NCI-H146 (cell line): ENCODE measurements at regions not wholly inside any gene's neighbourhood (a gene's known extent, or its start where the extent isn't known, plus 50 kb on each side); places are given as distances from the start of the nearest gene placed in this dataset.

Experiments
- DNase-seq: peaks from one replicate; lab custom pipeline; 2025; lab: John Stamatoyannopoulos, UW

GRCh38 chr12:46910830-46911229 lies 85.0 kb upstream of the SLC38A4 start:
- DNase-seq: no peak

- DNase-seq: no peak
Measured at GRCh38 chr12:46914336-46914735, 88.5 kb upstream of the SLC38A4 start.

GRCh38 chr12:46915082-46915481 lies 89.3 kb upstream of the SLC38A4 start:
- DNase-seq: no peak

GRCh38 chr12:46915836-46916235 lies 90.0 kb upstream of the SLC38A4 start:
- DNase-seq: no peak

GRCh38 chr12:46916796-46917419 lies 91.1 kb upstream of the SLC38A4 start:
- DNase-seq: no peak

GRCh38 chr12:46917821-46918220 lies 92.0 kb upstream of the SLC38A4 start:
- DNase-seq: no peak

GRCh38 chr12:46918631-46919030 lies 92.8 kb upstream of the SLC38A4 start:
- DNase-seq: no peak

- no peak for DNase-seq
Measured at GRCh38 chr12:46919666-46920400, 94.0 kb upstream of the SLC38A4 start.

GRCh38 chr12:46920499-46920898 lies 94.7 kb upstream of the SLC38A4 start:
- no peak for DNase-seq

- no peak for DNase-seq
Measured at GRCh38 chr12:46921048-46921763, 95.4 kb upstream of the SLC38A4 start.

- no peak for DNase-seq
Measured at GRCh38 chr12:46921764-46922133, 96.0 kb upstream of the SLC38A4 start.

GRCh38 chr12:46926526-46926925 lies 100.7 kb upstream of the SLC38A4 start:
- DNase-seq: no peak

- no peak for DNase-seq
Measured at GRCh38 chr12:46930101-46930500, 104.3 kb upstream of the SLC38A4 start.

GRCh38 chr12:46933947-46934346 lies 108.2 kb upstream of the SLC38A4 start:
- DNase-seq: no peak

GRCh38 chr12:46934374-46935111 lies 108.7 kb upstream of the SLC38A4 start:
- DNase-seq: no peak

GRCh38 chr12:46935271-46935847 lies 109.6 kb upstream of the SLC38A4 start:
- no peak for DNase-seq

GRCh38 chr12:46936042-46936441 lies 110.2 kb upstream of the SLC38A4 start:
- DNase-seq: no peak

- no peak for DNase-seq
Measured at GRCh38 chr12:46938071-46938678, 112.4 kb upstream of the SLC38A4 start.

- no peak for DNase-seq
Measured at GRCh38 chr12:46941981-46942380, 116.2 kb upstream of the SLC38A4 start.

GRCh38 chr12:46942579-46942978 lies 116.8 kb upstream of the SLC38A4 start:
- no peak for DNase-seq

GRCh38 chr12:46944088-46944487 lies 118.3 kb upstream of the SLC38A4 start:
- DNase-seq: no peak

GRCh38 chr12:46944771-46945170 lies 119.0 kb upstream of the SLC38A4 start:
- DNase-seq: no peak
